ENCODE measurements at regions not wholly inside any gene's neighbourhood (a gene's known extent, or its start where the extent isn't known, plus 50 kb on each side); places are given as distances from the start of the nearest gene placed in this dataset.

GRCh38 chr6:139655783-139656705 is 281.6 kb upstream of the CITED2 start:
- TF ChIP-seq CTCF (IDR thresholded peaks at IDR 0.05) (no peak), POLR2A (IDR thresholded peaks at IDR 0.05) (peak in 1 of 2 donors; percentile 65)

Measured in Peyer's patch (tissue), 4 donors.